Lower leg skin (tissue), 3 donors: ENCODE measurements at regions not wholly inside any gene's neighbourhood (a gene's known extent, or its start where the extent isn't known, plus 50 kb on each side); places are given as distances from the start of the nearest gene placed in this dataset.

Source experiments
- POLR2A ChIP-seq, 2 donors: fragments of 450-650 bp; IDR thresholded peaks; one replicate each; pipeline ENCODE4 v1.6.1; 2016 to 2017; ENCODE audit warnings: antibody characterized with exemption in 2 of 2, mild to moderate bottlenecking in 1 of 2, moderate library complexity in 1 of 2
- TF ChIP-seq, protein P1 (sequence below), 3 donors: fragments of 450-650 bp; IDR thresholded peaks; one replicate each; pipeline ENCODE4 v1.5.1; 2016; ENCODE audit warnings: antibody characterized with exemption in 3 of 3, mild to moderate bottlenecking in 3 of 3, moderate library complexity in 2 of 3

DNA sequence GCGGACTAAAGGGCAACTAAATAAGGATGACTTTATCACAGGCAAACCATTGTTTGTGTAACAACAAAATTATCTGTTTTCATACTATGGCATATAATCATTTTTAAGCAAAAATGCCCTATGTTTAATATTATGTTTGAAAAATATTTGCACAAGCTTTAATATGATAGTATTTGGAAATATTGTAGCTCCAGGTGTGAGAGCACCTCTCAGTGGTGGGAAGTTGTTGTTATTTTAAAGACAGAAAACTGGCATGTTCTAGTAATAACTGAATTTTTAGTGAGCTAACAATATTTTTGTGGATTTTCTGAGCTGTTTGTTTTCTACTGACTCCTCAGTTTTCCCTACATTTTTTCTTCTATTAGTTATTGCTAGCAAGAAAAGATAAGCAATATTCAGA lies 578.8 kb downstream of the KCNT2 start:
- TF ChIP-seq, protein P1, sequence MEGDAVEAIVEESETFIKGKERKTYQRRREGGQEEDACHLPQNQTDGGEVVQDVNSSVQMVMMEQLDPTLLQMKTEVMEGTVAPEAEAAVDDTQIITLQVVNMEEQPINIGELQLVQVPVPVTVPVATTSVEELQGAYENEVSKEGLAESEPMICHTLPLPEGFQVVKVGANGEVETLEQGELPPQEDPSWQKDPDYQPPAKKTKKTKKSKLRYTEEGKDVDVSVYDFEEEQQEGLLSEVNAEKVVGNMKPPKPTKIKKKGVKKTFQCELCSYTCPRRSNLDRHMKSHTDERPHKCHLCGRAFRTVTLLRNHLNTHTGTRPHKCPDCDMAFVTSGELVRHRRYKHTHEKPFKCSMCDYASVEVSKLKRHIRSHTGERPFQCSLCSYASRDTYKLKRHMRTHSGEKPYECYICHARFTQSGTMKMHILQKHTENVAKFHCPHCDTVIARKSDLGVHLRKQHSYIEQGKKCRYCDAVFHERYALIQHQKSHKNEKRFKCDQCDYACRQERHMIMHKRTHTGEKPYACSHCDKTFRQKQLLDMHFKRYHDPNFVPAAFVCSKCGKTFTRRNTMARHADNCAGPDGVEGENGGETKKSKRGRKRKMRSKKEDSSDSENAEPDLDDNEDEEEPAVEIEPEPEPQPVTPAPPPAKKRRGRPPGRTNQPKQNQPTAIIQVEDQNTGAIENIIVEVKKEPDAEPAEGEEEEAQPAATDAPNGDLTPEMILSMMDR (IDR thresholded peaks at IDR 0.05) = no peak
- TF ChIP-seq POLR2A (IDR thresholded peaks at IDR 0.05) = no peak
